ENCODE measurements at regions not wholly inside any gene's neighbourhood (a gene's known extent, or its start where the extent isn't known, plus 50 kb on each side); places are given as distances from the start of the nearest gene placed in this dataset.

GRCh38 chr2:116098049-116098448, 1655.6 kb downstream of the DPP10 start:
- H3K36me3 ChIP-seq = no peaks in the 10 kb centered on the region
- H3K4me1 ChIP-seq = no peaks in the 10 kb centered on the region
- no peaks in the 10 kb centered on the region for H3K9me3 ChIP-seq
- H3K27me3 ChIP-seq = no peaks in the 10 kb centered on the region
- DNase-seq = no peak
- in situ Hi-C loops (cut with MboI; ENCODE audit: low pct_ligation_motif_present in 1 of 4, low pct_unique_long_range_greater_than_20kb in 1 of 4, low sequenced_read_pairs in 3 of 4) (no loop called here), intact Hi-C loops (cut with DNase I; ENCODE audit: low total_unique reads) (no loop called here)
- WGBS, 2 donors (ENCODE audit: low coverage in 1 of 2) = 69 to 76% methylated on average over 5 of the region's 5 CpGs
- TF ChIP-seq EP300 (IDR thresholded peaks at IDR 0.05; ENCODE audit: low read depth) (no peak), POLR2AphosphoS5 (IDR thresholded peaks at IDR 0.05) (no peak), POLR2A (IDR thresholded peaks at IDR 0.05) (no peak), CTCF (IDR thresholded peaks at IDR 0.05) (no peak)
- H3K4me3 ChIP-seq = no peak overlapping the region
- no peak overlapping the region for H3K27ac ChIP-seq

GRCh38 chr2:116109471-116109870, 1667.0 kb downstream of the DPP10 start:
- DNase-seq = no peak
- Histone ChIP-seq H3K27ac (no peak overlapping the region), H3K27me3 (no peaks in the 10 kb centered on the region), H3K9me3 (no peaks in the 10 kb centered on the region), H3K4me1 (no peaks in the 10 kb centered on the region), H3K36me3 (no peaks in the 10 kb centered on the region), H3K4me3 (no peak overlapping the region)
- no peak for TF ChIP-seq POLR2A (IDR thresholded peaks at IDR 0.05)
- no peak for TF ChIP-seq EP300 (IDR thresholded peaks at IDR 0.05; ENCODE audit: low read depth)
- no peak for TF ChIP-seq POLR2AphosphoS5 (IDR thresholded peaks at IDR 0.05)
- WGBS, 2 donors (ENCODE audit: low coverage in 1 of 2) = 52 to 55% methylated on average over 1 of the region's 1 CpG
- in situ Hi-C loops (cut with MboI; ENCODE audit: low pct_ligation_motif_present in 1 of 4, low pct_unique_long_range_greater_than_20kb in 1 of 4, low sequenced_read_pairs in 3 of 4) (no loop called here), intact Hi-C loops (cut with DNase I; ENCODE audit: low total_unique reads) (no loop called here)

GRCh38 chr2:116117845-116118244, 1675.4 kb downstream of the DPP10 start:
- no peaks in the 10 kb centered on the region for H3K36me3 ChIP-seq
- H3K4me1 ChIP-seq = no peaks in the 10 kb centered on the region
- TF ChIP-seq CTCF (IDR thresholded peaks at IDR 0.05) (no peak), EP300 (IDR thresholded peaks at IDR 0.05; ENCODE audit: low read depth) (no peak), POLR2A (IDR thresholded peaks at IDR 0.05) (no peak), POLR2AphosphoS5 (IDR thresholded peaks at IDR 0.05) (no peak)
- WGBS, 2 donors (ENCODE audit: low coverage in 1 of 2) = 33 to 63% methylated on average over 1 of the region's 1 CpG
- in situ Hi-C loops (cut with MboI; ENCODE audit: low pct_ligation_motif_present in 1 of 4, low pct_unique_long_range_greater_than_20kb in 1 of 4, low sequenced_read_pairs in 3 of 4) = no loop called here
- no peaks in the 10 kb centered on the region for H3K9me3 ChIP-seq
- intact Hi-C loops (cut with DNase I; ENCODE audit: low total_unique reads) = no loop called here
- no peak overlapping the region for H3K4me3 ChIP-seq
- no peaks in the 10 kb centered on the region for H3K27me3 ChIP-seq
- DNase-seq = no peak
- no peak overlapping the region for H3K27ac ChIP-seq

GRCh38 chr2:116132833-116133232, 1681.7 kb upstream of the DDX18 start:
- Histone ChIP-seq H3K36me3 (no peaks in the 10 kb centered on the region), H3K27ac (no peak overlapping the region), H3K27me3 (no peaks in the 10 kb centered on the region), H3K4me1 (no peaks in the 10 kb centered on the region), H3K9me3 (peaks cover 0 to 3% of the 10 kb centered on the region in 2 donors), H3K4me3 (no peak overlapping the region)
- in situ Hi-C loops (cut with MboI; ENCODE audit: low pct_ligation_motif_present in 1 of 4, low pct_unique_long_range_greater_than_20kb in 1 of 4, low sequenced_read_pairs in 3 of 4) (no loop called here), intact Hi-C loops (cut with DNase I; ENCODE audit: low total_unique reads) (no loop called here)
- no peak for DNase-seq
- TF ChIP-seq EP300 (IDR thresholded peaks at IDR 0.05; ENCODE audit: low read depth) (no peak), POLR2A (IDR thresholded peaks at IDR 0.05) (no peak)
- 83 to 84% methylated on average over 3 to 10 of the region's 10 CpGs for WGBS, 2 donors (ENCODE audit: low coverage in 1 of 2)

- Histone ChIP-seq H3K27ac (no peak overlapping the region), H3K4me1 (no peaks in the 10 kb centered on the region), H3K9me3 (no peaks in the 10 kb centered on the region), H3K36me3 (no peaks in the 10 kb centered on the region), H3K4me3 (no peak overlapping the region), H3K27me3 (no peaks in the 10 kb centered on the region)
- intact Hi-C loops (cut with DNase I; ENCODE audit: low total_unique reads) (no loop called here), in situ Hi-C loops (cut with MboI; ENCODE audit: low pct_ligation_motif_present in 1 of 4, low pct_unique_long_range_greater_than_20kb in 1 of 4, low sequenced_read_pairs in 3 of 4) (no loop called here)
- TF ChIP-seq EP300 (IDR thresholded peaks at IDR 0.05; ENCODE audit: low read depth) = no peak
- TF ChIP-seq POLR2A (IDR thresholded peaks at IDR 0.05) = no peak
- TF ChIP-seq POLR2AphosphoS5 (IDR thresholded peaks at IDR 0.05) = no peak
- no peak for TF ChIP-seq CTCF (IDR thresholded peaks at IDR 0.05)
- DNase-seq = no peak
- 63 to 74% methylated on average over 6 to 14 of the region's 14 CpGs for WGBS, 2 donors (ENCODE audit: low coverage in 1 of 2)
Measured at GRCh38 chr2:116133381-116133942, 1681.0 kb upstream of the DDX18 start.

All from transverse colon (tissue), 4 donors.